IMR-90 (cell line): ENCODE measurements at regions not wholly inside any gene's neighbourhood (a gene's known extent, or its start where the extent isn't known, plus 50 kb on each side); places are given as distances from the start of the nearest gene placed in this dataset.

ENCODE experiments used
- CTCF ChIP-seq: conservative IDR thresholded peaks from 2 replicates; pipeline ENCODE4 v1.5.1; 2012; ENCODE audit warnings: mild to moderate bottlenecking, low read depth, low read length, improper control_type of control experiment
- MAFK ChIP-seq: IDR thresholded peaks from 2 replicates; pipeline ENCODE4 v1.6.1; 2012; ENCODE audit warnings: low read depth, low read length, improper control_type of control experiment
- NFE2L2 ChIP-seq: fragments of 150-350 bp; IDR thresholded peaks from 2 replicates; pipeline ENCODE4 v1.6.1; 2016; ENCODE audit warnings: low read depth, mild to moderate bottlenecking, low read length
- POLR2A ChIP-seq: IDR thresholded peaks from 2 replicates; pipeline ENCODE4 v1.6.1; 2012; ENCODE audit warnings: mild to moderate bottlenecking, low read depth, low read length
- RCOR1 ChIP-seq: IDR thresholded peaks from 2 replicates; pipeline ENCODE4 v1.6.1; 2012; ENCODE audit warnings: mild to moderate bottlenecking, low read length, improper control_type of control experiment; ENCODE audit not compliant: insufficient replicate concordance
- RFX5 ChIP-seq: IDR thresholded peaks from 2 replicates; pipeline ENCODE4 v1.8.0; 2012; ENCODE audit warnings: low read depth, mild to moderate bottlenecking, low read length, moderate library complexity
- SMC3 ChIP-seq: fragments of 150-350 bp; IDR thresholded peaks from 2 replicates; pipeline ENCODE4 v1.6.1; 2016; ENCODE audit warnings: low read depth, mild to moderate bottlenecking, antibody characterized with exemption, low read length, moderate library complexity
- USF2 ChIP-seq: fragments of 150-350 bp; IDR thresholded peaks from 2 replicates; pipeline ENCODE4 v1.6.1; 2017; ENCODE audit warnings: mild to moderate bottlenecking, antibody characterized with exemption, low read length, low read depth

- TF ChIP-seq CTCF (no peak), POLR2A (no peak), NFE2L2 (no peak), MAFK (no peak), RCOR1 (no peak), RFX5 (no peak), SMC3 (no peak), USF2 (no peak)
Observed at GRCh38 chr10:6319119-6319518, 116.4 kb downstream of the PFKFB3 start.
